GM23338 (cell line): ENCODE measurements at regions not wholly inside any gene's neighbourhood (a gene's known extent, or its start where the extent isn't known, plus 50 kb on each side); places are given as distances from the start of the nearest gene placed in this dataset.

Source experiments
- ATAC-seq: fragments of 200-7000 bp; cut with Tn5 transposase; 3 replicates; pipeline ENCODE4 v1.9.1; 2020
- DNase-seq: peaks from one replicate; pipeline ENCODE4 v3.0.0-alpha.2; 2015; ENCODE audit warnings: low spot score
- H2AFZ ChIP-seq: fragments of 200-600 bp; sonication (generic); 2 replicates; pipeline ENCODE4 v1.8.0; 2016; ENCODE audit warnings: antibody characterized with exemption, mild to moderate bottlenecking, moderate library complexity
- H3F3A ChIP-seq: fragments of 200-600 bp; sonication (generic); replicated peaks from 2 replicates; pipeline ENCODE4 v1.8.0; 2017; ENCODE audit warnings: antibody characterized with exemption, mixed run types, low read depth
- H3K27ac ChIP-seq: fragments of 200-600 bp; sonication (generic); 2 replicates; pipeline ENCODE4 v1.6.1; 2016; ENCODE audit warnings: low read depth
- H3K27me3 ChIP-seq: fragments of 200-600 bp; sonication (generic); 2 replicates; pipeline ENCODE4 v1.8.0; 2016; ENCODE audit warnings: mild to moderate bottlenecking, mixed run types, moderate library complexity; ENCODE audit not compliant: insufficient read depth
- H3K36me3 ChIP-seq: fragments of 200-600 bp; sonication (generic); 2 replicates; pipeline ENCODE4 v1.8.0; 2016; ENCODE audit warnings: mild to moderate bottlenecking; ENCODE audit not compliant: insufficient read depth
- H3K4me1 ChIP-seq: fragments of 200-600 bp; sonication (generic); 2 replicates; pipeline ENCODE4 v1.8.0; 2016; ENCODE audit warnings: mild to moderate bottlenecking, moderate library complexity; ENCODE audit not compliant: insufficient read depth
- H3K4me2 ChIP-seq: fragments of 200-600 bp; sonication (generic); 2 replicates; pipeline ENCODE4 v1.7.1; 2017; ENCODE audit warnings: mixed run types
- H3K4me3 ChIP-seq: fragments of 200-600 bp; sonication (generic); 2 replicates; pipeline ENCODE4 v1.6.1; 2016; ENCODE audit warnings: mixed run types
- H3K79me2 ChIP-seq: fragments of 200-600 bp; sonication (generic); replicated peaks from 2 replicates; pipeline ENCODE4 v1.8.0; 2017; ENCODE audit warnings: mild to moderate bottlenecking; ENCODE audit not compliant: insufficient read depth
- H3K9me2 ChIP-seq: fragments of 200-600 bp; sonication (generic); 2 replicates; pipeline ENCODE4 v1.8.0; 2017; ENCODE audit not compliant: insufficient read depth
- H4K20me1 ChIP-seq: fragments of 200-600 bp; sonication (generic); replicated peaks from 2 replicates; pipeline ENCODE4 v1.8.0; 2017; ENCODE audit warnings: mild to moderate bottlenecking; ENCODE audit not compliant: insufficient read depth
- H3K27ac Mint-ChIP-seq: 2 replicates; pipeline ENCODE4 v1.8.0; 2020; ENCODE audit warnings: inconsistent platforms, mild to moderate bottlenecking, moderate library complexity, mixed read lengths
- H3K27me3 Mint-ChIP-seq: 3 replicates; pipeline ENCODE4 v1.8.0; 2022; ENCODE audit warnings: low read depth, mild to moderate bottlenecking, moderate library complexity, mixed read lengths, inconsistent platforms; ENCODE audit not compliant: insufficient read depth, poor library complexity
- H3K36me3 Mint-ChIP-seq: 3 replicates; pipeline ENCODE4 v1.8.0; 2021; ENCODE audit warnings: low read depth, mild to moderate bottlenecking, inconsistent platforms, moderate library complexity, mixed read lengths
- H3K4me1 Mint-ChIP-seq: 3 replicates; pipeline ENCODE4 v1.8.0; 2020; ENCODE audit warnings: mild to moderate bottlenecking, inconsistent platforms, mixed read lengths
- H3K4me3 Mint-ChIP-seq: 3 replicates; pipeline ENCODE4 v1.8.0; 2021; ENCODE audit warnings: moderate library complexity, mild to moderate bottlenecking, inconsistent platforms, mixed read lengths
- H3K9me3 Mint-ChIP-seq: 3 replicates; pipeline ENCODE4 v1.8.0; 2020; ENCODE audit warnings: moderate library complexity, mild to moderate bottlenecking, inconsistent platforms, mixed read lengths
- CREB1 ChIP-seq: fragments of 250-450 bp; sonication (Bioruptor Pico); IDR thresholded peaks from 2 replicates; pipeline ENCODE4 v1.5.0; 2020; ENCODE audit warnings: low read depth, mild to moderate bottlenecking, moderate library complexity
- CTCF ChIP-seq, 2 experiments: fragments of 200-600 bp in 1 of 2; sonication (generic) in 1 of 2; conservative IDR thresholded peaks; 2 replicates each; pipeline versions ENCODE4 v1.5.1 to v1.6.1; 2016 to 2017; ENCODE audit warnings: antibody characterized with exemption in 2 of 2, low read depth in 2 of 2, mild to moderate bottlenecking in 2 of 2, moderate library complexity in 1 of 2
- ETS1 ChIP-seq: IDR thresholded peaks from 2 replicates; pipeline ENCODE4 v1.6.1; 2016; ENCODE audit warnings: antibody characterized with exemption
- EZH2 ChIP-seq: fragments of 200-600 bp; sonication (generic); IDR thresholded peaks from one replicate; pipeline ENCODE4 v1.8.0; 2017; ENCODE audit warnings: antibody characterized with exemption, mild to moderate bottlenecking, low read depth; ENCODE audit not compliant: unreplicated experiment
- EZH2phosphoT487 ChIP-seq: fragments of 200-600 bp; sonication (generic); IDR thresholded peaks from one replicate; pipeline ENCODE4 v1.8.1; 2018; ENCODE audit warnings: antibody characterized with exemption; ENCODE audit not compliant: unreplicated experiment
- JUNB ChIP-seq: IDR thresholded peaks from one replicate; pipeline ENCODE4 v1.6.1; 2016; ENCODE audit warnings: antibody characterized with exemption; ENCODE audit not compliant: unreplicated experiment
- NANOG ChIP-seq: IDR thresholded peaks from 2 replicates; pipeline ENCODE4 v1.6.1; 2016; ENCODE audit warnings: antibody characterized with exemption, borderline replicate concordance
- POLR2AphosphoS5 ChIP-seq: IDR thresholded peaks from 2 replicates; pipeline ENCODE4 v1.6.1; 2016; ENCODE audit warnings: antibody characterized with exemption, low read depth
- REST ChIP-seq: IDR thresholded peaks from one replicate; pipeline ENCODE4 v1.6.1; 2018; ENCODE audit warnings: antibody characterized with exemption; ENCODE audit not compliant: unreplicated experiment
- STAT1 ChIP-seq: IDR thresholded peaks from one replicate; pipeline ENCODE4 v1.6.1; 2016; ENCODE audit warnings: antibody characterized with exemption; ENCODE audit not compliant: unreplicated experiment
- ZNF114 ChIP-seq: fragments of 250-450 bp; sonication (Bioruptor Pico); IDR thresholded peaks from 2 replicates; pipeline ENCODE4 v1.5.0; 2020; ENCODE audit warnings: mild to moderate bottlenecking, moderate library complexity
- ZNF331 ChIP-seq: fragments of 250-450 bp; sonication (Bioruptor Pico); IDR thresholded peaks from 2 replicates; pipeline ENCODE4 v1.5.0; 2020; ENCODE audit warnings: low read depth, mild to moderate bottlenecking, moderate library complexity
- TF ChIP-seq, protein P1 (sequence below): fragments of 250-450 bp; sonication (Bioruptor Pico); IDR thresholded peaks from 2 replicates; pipeline ENCODE4 v1.5.0; 2020; ENCODE audit warnings: mild to moderate bottlenecking, moderate library complexity

- Histone ChIP-seq H2AFZ (no peak overlapping the region), H3K4me3 (no peak overlapping the region), H3K4me1 (peaks cover 12% of the 10 kb centered on the region), H3K4me2 (peak overlapping the region; percentile 35; the same call in 1 of the 2 replicates), H3F3A (no peaks in the 10 kb centered on the region), H3K36me3 (no peaks in the 10 kb centered on the region), H4K20me1 (no peaks in the 10 kb centered on the region), H3K27me3 (no peaks in the 10 kb centered on the region), H3K9me2 (no peaks in the 10 kb centered on the region), H3K27ac (no peak overlapping the region), H3K79me2 (no peaks in the 10 kb centered on the region)
- Mint-ChIP-seq H3K4me3 (no peak overlapping the region), H3K36me3 (no peaks in the 10 kb centered on the region), H3K9me3 (no peaks in the 10 kb centered on the region), H3K27me3 (peaks cover 4% of the 10 kb centered on the region), H3K27ac (peak overlapping the region; percentile 15; the same call in 1 of the 2 replicates), H3K4me1 (peaks cover 17% of the 10 kb centered on the region)
- ATAC-seq = no peak
- DNase-seq = no peak
- TF ChIP-seq POLR2AphosphoS5 (no peak), REST (no peak), ZNF331 (CRISPR knock-in tag) (no peak), JUNB (no peak), EZH2phosphoT487 (no peak), CTCF (conservative IDR thresholded peaks at IDR 0.05; ENCODE audit: low read depth in 2 of 2) (no peak), NANOG (no peak), EZH2 (no peak), STAT1 (no peak), ETS1 (no peak), ZNF114 (CRISPR knock-in tag) (no peak), CREB1 (CRISPR knock-in tag) (no peak)
- TF ChIP-seq, protein P1, sequence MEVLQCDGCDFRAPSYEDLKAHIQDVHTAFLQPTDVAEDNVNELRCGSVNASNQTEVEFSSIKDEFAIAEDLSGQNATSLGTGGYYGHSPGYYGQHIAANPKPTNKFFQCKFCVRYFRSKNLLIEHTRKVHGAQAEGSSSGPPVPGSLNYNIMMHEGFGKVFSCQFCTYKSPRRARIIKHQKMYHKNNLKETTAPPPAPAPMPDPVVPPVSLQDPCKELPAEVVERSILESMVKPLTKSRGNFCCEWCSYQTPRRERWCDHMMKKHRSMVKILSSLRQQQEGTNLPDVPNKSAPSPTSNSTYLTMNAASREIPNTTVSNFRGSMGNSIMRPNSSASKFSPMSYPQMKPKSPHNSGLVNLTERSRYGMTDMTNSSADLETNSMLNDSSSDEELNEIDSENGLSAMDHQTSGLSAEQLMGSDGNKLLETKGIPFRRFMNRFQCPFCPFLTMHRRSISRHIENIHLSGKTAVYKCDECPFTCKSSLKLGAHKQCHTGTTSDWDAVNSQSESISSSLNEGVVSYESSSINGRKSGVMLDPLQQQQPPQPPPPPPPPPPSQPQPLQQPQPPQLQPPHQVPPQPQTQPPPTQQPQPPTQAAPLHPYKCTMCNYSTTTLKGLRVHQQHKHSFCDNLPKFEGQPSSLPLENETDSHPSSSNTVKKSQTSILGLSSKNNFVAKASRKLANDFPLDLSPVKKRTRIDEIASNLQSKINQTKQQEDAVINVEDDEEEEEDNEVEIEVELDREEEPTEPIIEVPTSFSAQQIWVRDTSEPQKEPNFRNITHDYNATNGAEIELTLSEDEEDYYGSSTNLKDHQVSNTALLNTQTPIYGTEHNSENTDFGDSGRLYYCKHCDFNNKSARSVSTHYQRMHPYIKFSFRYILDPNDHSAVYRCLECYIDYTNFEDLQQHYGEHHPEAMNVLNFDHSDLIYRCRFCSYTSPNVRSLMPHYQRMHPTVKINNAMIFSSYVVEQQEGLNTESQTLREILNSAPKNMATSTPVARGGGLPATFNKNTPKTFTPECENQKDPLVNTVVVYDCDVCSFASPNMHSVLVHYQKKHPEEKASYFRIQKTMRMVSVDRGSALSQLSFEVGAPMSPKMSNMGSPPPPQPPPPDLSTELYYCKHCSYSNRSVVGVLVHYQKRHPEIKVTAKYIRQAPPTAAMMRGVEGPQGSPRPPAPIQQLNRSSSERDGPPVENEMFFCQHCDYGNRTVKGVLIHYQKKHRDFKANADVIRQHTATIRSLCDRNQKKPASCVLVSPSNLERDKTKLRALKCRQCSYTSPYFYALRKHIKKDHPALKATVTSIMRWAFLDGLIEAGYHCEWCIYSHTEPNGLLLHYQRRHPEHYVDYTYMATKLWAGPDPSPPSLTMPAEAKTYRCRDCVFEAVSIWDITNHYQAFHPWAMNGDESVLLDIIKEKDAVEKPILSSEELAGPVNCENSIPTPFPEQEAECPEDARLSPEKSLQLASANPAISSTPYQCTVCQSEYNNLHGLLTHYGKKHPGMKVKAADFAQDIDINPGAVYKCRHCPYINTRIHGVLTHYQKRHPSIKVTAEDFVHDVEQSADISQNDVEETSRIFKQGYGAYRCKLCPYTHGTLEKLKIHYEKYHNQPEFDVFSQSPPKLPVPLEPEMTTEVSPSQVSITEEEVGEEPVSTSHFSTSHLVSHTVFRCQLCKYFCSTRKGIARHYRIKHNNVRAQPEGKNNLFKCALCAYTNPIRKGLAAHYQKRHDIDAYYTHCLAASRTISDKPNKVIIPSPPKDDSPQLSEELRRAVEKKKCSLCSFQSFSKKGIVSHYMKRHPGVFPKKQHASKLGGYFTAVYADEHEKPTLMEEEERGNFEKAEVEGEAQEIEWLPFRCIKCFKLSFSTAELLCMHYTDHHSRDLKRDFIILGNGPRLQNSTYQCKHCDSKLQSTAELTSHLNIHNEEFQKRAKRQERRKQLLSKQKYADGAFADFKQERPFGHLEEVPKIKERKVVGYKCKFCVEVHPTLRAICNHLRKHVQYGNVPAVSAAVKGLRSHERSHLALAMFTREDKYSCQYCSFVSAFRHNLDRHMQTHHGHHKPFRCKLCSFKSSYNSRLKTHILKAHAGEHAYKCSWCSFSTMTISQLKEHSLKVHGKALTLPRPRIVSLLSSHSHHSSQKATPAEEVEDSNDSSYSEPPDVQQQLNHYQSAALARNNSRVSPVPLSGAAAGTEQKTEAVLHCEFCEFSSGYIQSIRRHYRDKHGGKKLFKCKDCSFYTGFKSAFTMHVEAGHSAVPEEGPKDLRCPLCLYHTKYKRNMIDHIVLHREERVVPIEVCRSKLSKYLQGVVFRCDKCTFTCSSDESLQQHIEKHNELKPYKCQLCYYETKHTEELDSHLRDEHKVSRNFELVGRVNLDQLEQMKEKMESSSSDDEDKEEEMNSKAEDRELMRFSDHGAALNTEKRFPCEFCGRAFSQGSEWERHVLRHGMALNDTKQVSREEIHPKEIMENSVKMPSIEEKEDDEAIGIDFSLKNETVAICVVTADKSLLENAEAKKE (CRISPR knock-in tag) = no peak
Observed at GRCh38 chr2:222795450-222796357, 65.1 kb upstream of the ACSL3 start.
